Caki2 (cell line): ENCODE measurements at regions not wholly inside any gene's neighbourhood (a gene's known extent, or its start where the extent isn't known, plus 50 kb on each side); places are given as distances from the start of the nearest gene placed in this dataset.
A peak's percentile ranks its signal among the peaks of the same experiment; 100 is the strongest.

Source experiments
- DNase-seq: peaks from one replicate; pipeline ENCODE4 v3.0.0-alpha.2; 2015; ENCODE audit warnings: low read depth
- in situ Hi-C: cut with HindIII; loops from 2 replicates; pipeline ENCODE4 v1.10.0; 2016; ENCODE audit warnings: low sequenced_read_pairs, low pct_unique_long_range_greater_than_20kb, mixed read lengths

- in situ Hi-C loops, result no loop called here
- no peak for DNase-seq
Measured at GRCh38 chr21:28767523-28767922, 225.2 kb downstream of the LTN1 start.

- in situ Hi-C loops, result no loop called here
Measured at GRCh38 chr21:28763809-28764418, 228.8 kb downstream of the LTN1 start.

GRCh38 chr21:28762357-28762735 lies 230.3 kb downstream of the LTN1 start:
- peak; percentile 50 for DNase-seq
- in situ Hi-C loops, result no loop called here

More at GRCh38 chr21:28763809-28764418, 228.8 kb downstream of the LTN1 start:
- DNase-seq, result no peak

GRCh38 chr21:28761674-28762356 lies 230.9 kb downstream of the LTN1 start:
- DNase-seq, result no peak
- in situ Hi-C loops, result no loop called here

GRCh38 chr21:28758883-28759242 lies 233.8 kb downstream of the LTN1 start:
- DNase-seq, result no peak
- in situ Hi-C loops, result no loop called here

- DNase-seq, result no peak
- in situ Hi-C loops, result no loop called here
Measured at GRCh38 chr21:28758042-28758882, 234.4 kb downstream of the LTN1 start.

- in situ Hi-C loops, result no loop called here
- DNase-seq, result no peak
Measured at GRCh38 chr21:28754862-28755261, 237.8 kb downstream of the LTN1 start.

- in situ Hi-C loops, result no loop called here
- no peak for DNase-seq
Measured at GRCh38 chr21:28754127-28754611, 238.5 kb downstream of the LTN1 start.

- no peak for DNase-seq
Measured at GRCh38 chr21:28752131-28752530, 240.5 kb downstream of the LTN1 start.

GRCh38 chr21:28751176-28751575 lies 241.5 kb downstream of the LTN1 start:
- DNase-seq, result no peak
- in situ Hi-C loops, result no loop called here

More at GRCh38 chr21:28752131-28752530, 240.5 kb downstream of the LTN1 start:
- in situ Hi-C loops, result no loop called here

GRCh38 chr21:28750565-28750964 lies 242.1 kb downstream of the LTN1 start:
- DNase-seq, result no peak

GRCh38 chr21:28749536-28749935 lies 243.1 kb downstream of the LTN1 start:
- in situ Hi-C loops, result no loop called here
- no peak for DNase-seq

More at GRCh38 chr21:28750565-28750964, 242.1 kb downstream of the LTN1 start:
- in situ Hi-C loops, result no loop called here

GRCh38 chr21:28747464-28747863 lies 245.2 kb downstream of the LTN1 start:
- in situ Hi-C loops, result no loop called here

GRCh38 chr21:28746166-28746565 lies 246.5 kb downstream of the LTN1 start:
- in situ Hi-C loops, result no loop called here
- no peak for DNase-seq

More at GRCh38 chr21:28747464-28747863, 245.2 kb downstream of the LTN1 start:
- DNase-seq, result no peak

GRCh38 chr21:28745131-28746016 lies 247.3 kb downstream of the LTN1 start:
- in situ Hi-C loops, result no loop called here
- DNase-seq, result peak; percentile 70

- DNase-seq, result no peak
- in situ Hi-C loops, result no loop called here
Measured at GRCh38 chr21:28743723-28744122, 249.0 kb downstream of the LTN1 start.

GRCh38 chr21:28742527-28742926 lies 250.2 kb downstream of the LTN1 start:
- in situ Hi-C loops, result no loop called here

GRCh38 chr21:28740125-28740524 lies 252.6 kb downstream of the LTN1 start:
- in situ Hi-C loops, result no loop called here
- DNase-seq, result no peak

More at GRCh38 chr21:28742527-28742926, 250.2 kb downstream of the LTN1 start:
- DNase-seq, result no peak
